Vagina (tissue), 2 donors: ENCODE measurements at regions not wholly inside any gene's neighbourhood (a gene's known extent, or its start where the extent isn't known, plus 50 kb on each side); places are given as distances from the start of the nearest gene placed in this dataset.

ENCODE experiments used
- DNase-seq, 2 donors: peaks; one replicate each; pipeline ENCODE4 v3.0.0-alpha.2; 2017; ENCODE audit errors: extremely low spot score in 2 of 2
- H3K27ac ChIP-seq: fragments of 200-600 bp; sonication (generic); one replicate; pipeline ENCODE4 v1.5.1; 2019
- H3K27me3 ChIP-seq: fragments of 200-600 bp; sonication (generic); one replicate; pipeline ENCODE4 v1.5.1; 2019
- H3K36me3 ChIP-seq, 2 donors: fragments of 200-600 bp; sonication (generic); one replicate each; pipeline ENCODE4 v1.5.1; 2017 to 2019
- H3K4me1 ChIP-seq: fragments of 200-600 bp; sonication (generic); one replicate; pipeline ENCODE4 v1.5.1; 2019
- H3K4me3 ChIP-seq, 2 donors: fragments of 200-600 bp; sonication (generic); 1 replicate in 1 of 2; 2 replicates in 1 of 2; pipeline ENCODE4 v1.5.1; 2016 to 2019
- H3K9me3 ChIP-seq: fragments of 200-600 bp; sonication (generic); one replicate; pipeline ENCODE4 v1.5.1; 2019
- CTCF ChIP-seq, 3 experiments: fragments of 450-650 bp in 2 of 3; fragments of 200-600 bp in 1 of 3; sonication (generic) in 1 of 3; IDR thresholded peaks; one replicate each; pipeline ENCODE4 v1.5.1; 2017 to 2019; ENCODE audit warnings: antibody characterized with exemption in 3 of 3, mild to moderate bottlenecking in 2 of 3, moderate library complexity in 2 of 3
- POLR2A ChIP-seq, 2 donors: fragments of 450-650 bp; IDR thresholded peaks; one replicate each; pipeline ENCODE4 v1.6.1; 2017; ENCODE audit warnings: antibody characterized with exemption in 2 of 2, mild to moderate bottlenecking in 2 of 2, moderate library complexity in 2 of 2
- POLR2AphosphoS5 ChIP-seq, 2 donors: sonication (generic); formaldehyde crosslinking; IDR thresholded peaks; one replicate each; pipeline ENCODE4 v1.9.0; 2017; ENCODE audit warnings: antibody characterized with exemption in 2 of 2, mild to moderate bottlenecking in 2 of 2, low read depth in 1 of 2; ENCODE audit not compliant: insufficient read depth in 1 of 2
- intact Hi-C: fragments of 100-400 bp; cut with DNase I; formaldehyde crosslinking; loops from one replicate; pipeline ENCODE4 v1.15.1; 2023

- TF ChIP-seq POLR2AphosphoS5 (IDR thresholded peaks at IDR 0.05; ENCODE audit: insufficient read depth in 1 of 2, low read depth in 1 of 2) (no peak), POLR2A (IDR thresholded peaks at IDR 0.05) (no peak), CTCF (IDR thresholded peaks at IDR 0.05) (no peak)
- intact Hi-C loops = no loop called here
- H3K4me3 ChIP-seq = no peak overlapping the region
- DNase-seq = no peak
- H3K27ac ChIP-seq = no peak overlapping the region
- no peaks in the 10 kb centered on the region for H3K4me1 ChIP-seq
- H3K9me3 ChIP-seq = no peaks in the 10 kb centered on the region
- no peaks in the 10 kb centered on the region for H3K27me3 ChIP-seq
- H3K36me3 ChIP-seq = no peaks in the 10 kb centered on the region
Observed at GRCh38 chr13:73142071-73142470, 83.3 kb downstream of the KLF5 start.

GRCh38 chr13:73141292-73141771 is 82.5 kb downstream of the KLF5 start:
- H3K4me3 ChIP-seq = no peak overlapping the region
- no peaks in the 10 kb centered on the region for H3K9me3 ChIP-seq
- no peaks in the 10 kb centered on the region for H3K36me3 ChIP-seq
- H3K4me1 ChIP-seq = no peaks in the 10 kb centered on the region
- intact Hi-C loops = no loop called here
- H3K27me3 ChIP-seq = no peaks in the 10 kb centered on the region
- H3K27ac ChIP-seq = no peak overlapping the region
- DNase-seq = no peak
- TF ChIP-seq POLR2AphosphoS5 (IDR thresholded peaks at IDR 0.05; ENCODE audit: insufficient read depth in 1 of 2, low read depth in 1 of 2) = no peak
- no peak for TF ChIP-seq POLR2A (IDR thresholded peaks at IDR 0.05)
- TF ChIP-seq CTCF (IDR thresholded peaks at IDR 0.05) = no peak

- intact Hi-C loops = no loop called here
- no peak for DNase-seq
Observed at GRCh38 chr13:73140801-73141200, 82.0 kb downstream of the KLF5 start.

GRCh38 chr13:73138638-73139491 is 80.1 kb downstream of the KLF5 start:
- Histone ChIP-seq H3K27me3 (no peaks in the 10 kb centered on the region), H3K27ac (no peak overlapping the region), H3K9me3 (no peaks in the 10 kb centered on the region), H3K4me1 (no peaks in the 10 kb centered on the region), H3K36me3 (no peaks in the 10 kb centered on the region), H3K4me3 (no peak overlapping the region)
- intact Hi-C loops = no loop called here
- TF ChIP-seq POLR2AphosphoS5 (IDR thresholded peaks at IDR 0.05; ENCODE audit: insufficient read depth in 1 of 2, low read depth in 1 of 2) (no peak), POLR2A (IDR thresholded peaks at IDR 0.05) (no peak), CTCF (IDR thresholded peaks at IDR 0.05) (no peak)
- DNase-seq = no peak

More at GRCh38 chr13:73140801-73141200, 82.0 kb downstream of the KLF5 start:
- Histone ChIP-seq H3K27me3 (no peaks in the 10 kb centered on the region), H3K9me3 (no peaks in the 10 kb centered on the region), H3K4me3 (no peak overlapping the region), H3K4me1 (no peaks in the 10 kb centered on the region), H3K27ac (no peak overlapping the region), H3K36me3 (no peaks in the 10 kb centered on the region)
- TF ChIP-seq POLR2A (IDR thresholded peaks at IDR 0.05) = no peak

- no peak overlapping the region for H3K27ac ChIP-seq
- H3K27me3 ChIP-seq = no peaks in the 10 kb centered on the region
- H3K4me1 ChIP-seq = no peaks in the 10 kb centered on the region
- H3K4me3 ChIP-seq = no peak overlapping the region
- H3K9me3 ChIP-seq = no peaks in the 10 kb centered on the region
- TF ChIP-seq POLR2A (IDR thresholded peaks at IDR 0.05) (no peak), CTCF (IDR thresholded peaks at IDR 0.05) (no peak), POLR2AphosphoS5 (IDR thresholded peaks at IDR 0.05; ENCODE audit: insufficient read depth in 1 of 2, low read depth in 1 of 2) (no peak)
- no peak for DNase-seq
- no peaks in the 10 kb centered on the region for H3K36me3 ChIP-seq
- intact Hi-C loops = no loop called here
Observed at GRCh38 chr13:73138276-73138637, 79.5 kb downstream of the KLF5 start.
